ENCODE measurements at regions not wholly inside any gene's neighbourhood (a gene's known extent, or its start where the extent isn't known, plus 50 kb on each side); places are given as distances from the start of the nearest gene placed in this dataset.
"Not testable (repeated sequence)": the region's sequence is repeated elsewhere in the genome, so short reads cannot be mapped to it uniquely, and the experiment has no call there.

- POLR2A ChIA-PET; DNase-seq (ENCODE audit: low read depth, low spot score); H3K27me3 ChIP-seq (ENCODE audit: control insufficient read depth, insufficient read depth, low read length); CTCF ChIA-PET; H3K4me3 ChIP-seq (ENCODE audit: low read depth, low read length); H3K9me3 ChIP-seq (ENCODE audit: control insufficient read depth, insufficient read depth, low read length); H3K27ac ChIP-seq (ENCODE audit: low read depth, low read length): not testable (repeated sequence)
Observed at GRCh38 chr17:45554479-45554878, 64.0 kb upstream of the PLEKHM1 start.

- H3K27ac ChIP-seq (ENCODE audit: low read depth, low read length); DNase-seq (ENCODE audit: low read depth, low spot score); H3K27me3 ChIP-seq (ENCODE audit: control insufficient read depth, insufficient read depth, low read length); H3K9me3 ChIP-seq (ENCODE audit: control insufficient read depth, insufficient read depth, low read length); CTCF ChIA-PET; H3K4me3 ChIP-seq (ENCODE audit: low read depth, low read length); POLR2A ChIA-PET: not testable (repeated sequence)
Observed at GRCh38 chr17:45558821-45559220, 68.3 kb upstream of the PLEKHM1 start.

GRCh38 chr17:45562868-45563267, 72.3 kb upstream of the PLEKHM1 start:
- H3K9me3 ChIP-seq (ENCODE audit: control insufficient read depth, insufficient read depth, low read length); H3K27me3 ChIP-seq (ENCODE audit: control insufficient read depth, insufficient read depth, low read length); POLR2A ChIA-PET; H3K27ac ChIP-seq (ENCODE audit: low read depth, low read length); CTCF ChIA-PET; DNase-seq (ENCODE audit: low read depth, low spot score); H3K4me3 ChIP-seq (ENCODE audit: low read depth, low read length): not testable (repeated sequence)

- DNase-seq (ENCODE audit: low read depth, low spot score); H3K4me3 ChIP-seq (ENCODE audit: low read depth, low read length); H3K27ac ChIP-seq (ENCODE audit: low read depth, low read length); CTCF ChIA-PET; H3K9me3 ChIP-seq (ENCODE audit: control insufficient read depth, insufficient read depth, low read length); H3K27me3 ChIP-seq (ENCODE audit: control insufficient read depth, insufficient read depth, low read length): not testable (repeated sequence)
- POLR2A ChIA-PET = interaction anchor here (0.5 kb wide), 1 partner anchor 846 kb away, joined by 4 read pairs; no protein-coding TSS in a partner anchor
Observed at GRCh38 chr17:45563283-45563682, 72.8 kb upstream of the PLEKHM1 start.

GRCh38 chr17:45568275-45568674, 77.8 kb upstream of the PLEKHM1 start:
- H3K27ac ChIP-seq (ENCODE audit: low read depth, low read length); DNase-seq (ENCODE audit: low read depth, low spot score); H3K27me3 ChIP-seq (ENCODE audit: control insufficient read depth, insufficient read depth, low read length); H3K9me3 ChIP-seq (ENCODE audit: control insufficient read depth, insufficient read depth, low read length); H3K4me3 ChIP-seq (ENCODE audit: low read depth, low read length); CTCF ChIA-PET; POLR2A ChIA-PET: not testable (repeated sequence)

GRCh38 chr17:45573326-45573725, 82.8 kb upstream of the PLEKHM1 start:
- CTCF ChIA-PET; H3K9me3 ChIP-seq (ENCODE audit: control insufficient read depth, insufficient read depth, low read length); H3K27me3 ChIP-seq (ENCODE audit: control insufficient read depth, insufficient read depth, low read length); POLR2A ChIA-PET; H3K4me3 ChIP-seq (ENCODE audit: low read depth, low read length); DNase-seq (ENCODE audit: low read depth, low spot score); H3K27ac ChIP-seq (ENCODE audit: low read depth, low read length): not testable (repeated sequence)

- DNase-seq (ENCODE audit: low read depth, low spot score) = peak; percentile 56
- Histone ChIP-seq H3K27me3 (ENCODE audit: control insufficient read depth, insufficient read depth, low read length) (no peaks in the 10 kb centered on the region), H3K27ac (ENCODE audit: low read depth, low read length) (no peak overlapping the region), H3K9me3 (ENCODE audit: control insufficient read depth, insufficient read depth, low read length) (no peaks in the 10 kb centered on the region), H3K4me3 (ENCODE audit: low read depth, low read length) (no peak overlapping the region)
- CTCF ChIA-PET = no interaction called here
- no peak for TF ChIP-seq CTCF (IDR thresholded peaks at IDR 0.05; ENCODE audit: low read depth, low read length)
- POLR2A ChIA-PET = no interaction called here
Observed at GRCh38 chr17:45573924-45574770, 83.6 kb upstream of the PLEKHM1 start.

GRCh38 chr17:45575126-45575885, 84.8 kb upstream of the PLEKHM1 start:
- DNase-seq (ENCODE audit: low read depth, low spot score) = no peak
- POLR2A ChIA-PET = no interaction called here
- no peak for TF ChIP-seq CTCF (IDR thresholded peaks at IDR 0.05; ENCODE audit: low read depth, low read length)
- no peaks in the 10 kb centered on the region for H3K27me3 ChIP-seq (ENCODE audit: control insufficient read depth, insufficient read depth, low read length)
- CTCF ChIA-PET = no interaction called here
- no peak overlapping the region for H3K27ac ChIP-seq (ENCODE audit: low read depth, low read length)
- H3K4me3 ChIP-seq (ENCODE audit: low read depth, low read length) = no peak overlapping the region
- no peaks in the 10 kb centered on the region for H3K9me3 ChIP-seq (ENCODE audit: control insufficient read depth, insufficient read depth, low read length)

- H3K27ac ChIP-seq (ENCODE audit: low read depth, low read length); POLR2A ChIA-PET; CTCF ChIA-PET; H3K27me3 ChIP-seq (ENCODE audit: control insufficient read depth, insufficient read depth, low read length); H3K4me3 ChIP-seq (ENCODE audit: low read depth, low read length); H3K9me3 ChIP-seq (ENCODE audit: control insufficient read depth, insufficient read depth, low read length); DNase-seq (ENCODE audit: low read depth, low spot score): not testable (repeated sequence)
Observed at GRCh38 chr17:45576527-45577307, 86.2 kb upstream of the PLEKHM1 start.

All from AG04450 (cell line).